Kidney (tissue), 13 donors: ENCODE measurements at regions not wholly inside any gene's neighbourhood (a gene's known extent, or its start where the extent isn't known, plus 50 kb on each side); places are given as distances from the start of the nearest gene placed in this dataset.

Experiments
- DNase-seq, 5 donors: peaks; one replicate each; pipeline ENCODE4 v3.0.0-alpha.2; 2013 to 2020
- FAIRE-seq: peaks from 2 replicates; lab custom pipeline; 2012; peaks lifted over from hg19 to GRCh38; lab: Jason Lieb, UNC
- H3K27ac ChIP-seq, 2 donors: one replicate each; pipeline ENCODE4 v1.7.0; 2013; ENCODE audit warnings: low read depth in 2 of 2, low read length in 2 of 2, inconsistent platforms in 1 of 2
- H3K27me3 ChIP-seq: one replicate; pipeline ENCODE4 v1.7.1; 2013; ENCODE audit warnings: low read length, inconsistent platforms; ENCODE audit not compliant: control insufficient read depth, insufficient read depth
- H3K36me3 ChIP-seq, 3 donors: one replicate each; pipeline versions ENCODE4 v1.7.0 to v1.7.1; 2013; ENCODE audit warnings: low read length in 3 of 3, control low read depth in 1 of 3, inconsistent platforms in 1 of 3; ENCODE audit not compliant: insufficient read depth in 3 of 3, control insufficient read depth in 2 of 3
- H3K4me1 ChIP-seq, 3 donors: one replicate each; pipeline versions ENCODE4 v1.7.0 to v1.7.1; 2013; ENCODE audit warnings: low read length in 3 of 3, inconsistent platforms in 1 of 3, low read depth in 1 of 3; ENCODE audit not compliant: control insufficient read depth in 2 of 3, insufficient read depth in 2 of 3
- H3K4me3 ChIP-seq, 3 donors: one replicate each; pipeline versions ENCODE4 v1.7.0 to v1.8.1; 2013; ENCODE audit warnings: low read length in 3 of 3, control low read depth in 1 of 3, inconsistent platforms in 1 of 3
- H3K9ac ChIP-seq, 3 donors: one replicate each; pipeline versions ENCODE4 v1.7.0 to v1.7.1; 2013; ENCODE audit warnings: low read length in 3 of 3, control low read depth in 1 of 3, inconsistent platforms in 1 of 3
- H3K9me3 ChIP-seq, 3 donors: one replicate each; pipeline versions ENCODE4 v1.7.0 to v1.7.1; 2013; ENCODE audit warnings: low read length in 3 of 3, control low read depth in 1 of 3, inconsistent platforms in 1 of 3; ENCODE audit not compliant: control insufficient read depth in 2 of 3, insufficient read depth in 1 of 3
- intact Hi-C: fragments of 100-400 bp; cut with DNase I; formaldehyde crosslinking; loops from one replicate; pipeline ENCODE4 v1.11.1; 2022
- TF ChIP-seq, protein P1 (sequence below): IDR thresholded peaks from 3 replicates; pipeline ENCODE4 v1.5.1; 2012; ENCODE audit warnings: mild to moderate bottlenecking, moderate library complexity, borderline replicate concordance; ENCODE audit not compliant: insufficient read depth; ENCODE audit errors: extremely low read depth
- donor health status: control.
- donor health status: control.
- donor health status: control.
- donor health status: control.
- donor health status: control.
- donor health status: DM: yes; HTN: yes; CAD: no.
- donor health status: Normal renal cell carcinoma (clear cell type).

- H3K9me3 ChIP-seq: no peaks in the 10 kb centered on the region
- H3K4me3 ChIP-seq: no peak overlapping the region
- no peaks in the 10 kb centered on the region for H3K27me3 ChIP-seq
- no peak overlapping the region for H3K27ac ChIP-seq
- H3K4me1 ChIP-seq: no peaks in the 10 kb centered on the region
- no peaks in the 10 kb centered on the region for H3K36me3 ChIP-seq
- TF ChIP-seq, protein P1, sequence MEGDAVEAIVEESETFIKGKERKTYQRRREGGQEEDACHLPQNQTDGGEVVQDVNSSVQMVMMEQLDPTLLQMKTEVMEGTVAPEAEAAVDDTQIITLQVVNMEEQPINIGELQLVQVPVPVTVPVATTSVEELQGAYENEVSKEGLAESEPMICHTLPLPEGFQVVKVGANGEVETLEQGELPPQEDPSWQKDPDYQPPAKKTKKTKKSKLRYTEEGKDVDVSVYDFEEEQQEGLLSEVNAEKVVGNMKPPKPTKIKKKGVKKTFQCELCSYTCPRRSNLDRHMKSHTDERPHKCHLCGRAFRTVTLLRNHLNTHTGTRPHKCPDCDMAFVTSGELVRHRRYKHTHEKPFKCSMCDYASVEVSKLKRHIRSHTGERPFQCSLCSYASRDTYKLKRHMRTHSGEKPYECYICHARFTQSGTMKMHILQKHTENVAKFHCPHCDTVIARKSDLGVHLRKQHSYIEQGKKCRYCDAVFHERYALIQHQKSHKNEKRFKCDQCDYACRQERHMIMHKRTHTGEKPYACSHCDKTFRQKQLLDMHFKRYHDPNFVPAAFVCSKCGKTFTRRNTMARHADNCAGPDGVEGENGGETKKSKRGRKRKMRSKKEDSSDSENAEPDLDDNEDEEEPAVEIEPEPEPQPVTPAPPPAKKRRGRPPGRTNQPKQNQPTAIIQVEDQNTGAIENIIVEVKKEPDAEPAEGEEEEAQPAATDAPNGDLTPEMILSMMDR: no peak
- DNase-seq (no peak), FAIRE-seq (no peak)
- H3K9ac ChIP-seq: no peak overlapping the region
- intact Hi-C loops: no loop called here
Measured at GRCh38 chr15:60215225-60215963, 182.4 kb downstream of the ANXA2 start.

DNA sequence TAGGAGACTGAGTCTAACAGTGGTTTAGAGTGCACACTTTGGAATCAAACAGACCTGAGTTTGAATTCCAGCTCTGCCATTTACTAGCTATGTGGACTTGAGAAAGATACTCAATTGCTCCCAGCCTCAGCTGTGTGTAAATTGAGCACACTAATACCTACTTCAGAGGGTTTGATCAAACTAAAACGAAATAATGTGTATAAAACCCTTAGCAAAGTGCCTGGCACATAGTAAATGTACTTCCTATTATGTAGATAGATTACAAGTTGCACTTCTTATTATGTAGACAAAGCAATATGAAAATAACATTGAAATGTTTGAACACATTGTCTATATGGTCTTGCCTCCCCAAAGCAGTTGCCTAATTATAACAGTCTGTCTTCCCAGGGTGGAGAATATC lies 180.6 kb downstream of the ANXA2 start:
- H3K4me1 ChIP-seq: no peaks in the 10 kb centered on the region
- intact Hi-C loops: no loop called here
- H3K36me3 ChIP-seq: no peaks in the 10 kb centered on the region
- no peaks in the 10 kb centered on the region for H3K27me3 ChIP-seq
- no peak overlapping the region for H3K27ac ChIP-seq
- TF ChIP-seq, protein P1: no peak
- H3K9me3 ChIP-seq: no peaks in the 10 kb centered on the region
- no peak for FAIRE-seq
- H3K9ac ChIP-seq: no peak overlapping the region
- no peak overlapping the region for H3K4me3 ChIP-seq
- DNase-seq: no peak

- no peak overlapping the region for H3K4me3 ChIP-seq
- H3K36me3 ChIP-seq: no peaks in the 10 kb centered on the region
- H3K27ac ChIP-seq: no peak overlapping the region
- H3K9me3 ChIP-seq: no peaks in the 10 kb centered on the region
- intact Hi-C loops: no loop called here
- H3K9ac ChIP-seq: no peak overlapping the region
- FAIRE-seq (no peak), DNase-seq (peak in 1 of 5 donors; percentile 5)
- TF ChIP-seq, protein P1: no peak
- H3K4me1 ChIP-seq: no peaks in the 10 kb centered on the region
- H3K27me3 ChIP-seq: no peaks in the 10 kb centered on the region
Measured at GRCh38 chr15:60218256-60218655, 179.5 kb downstream of the ANXA2 start.
